A549 (cell line): ENCODE measurements at regions not wholly inside any gene's neighbourhood (a gene's known extent, or its start where the extent isn't known, plus 50 kb on each side); places are given as distances from the start of the nearest gene placed in this dataset.

Experiments used
- JUNB ChIP-seq: fragments of >200 bp; sonication (Bioruptor Twin); formaldehyde crosslinking; IDR thresholded peaks from 2 replicates; pipeline ENCODE4 v1.6.1; 2016
- MYC ChIP-seq: IDR thresholded peaks from 2 replicates; pipeline ENCODE4 v1.6.1; 2012; ENCODE audit warnings: mild to moderate bottlenecking, inconsistent platforms, low read length, improper control_type of control experiment, borderline replicate concordance
- NR3C1 ChIP-seq: fragments of >200 bp; sonication (Bioruptor Twin); formaldehyde crosslinking; IDR thresholded peaks from 3 replicates; pipeline ENCODE4 v1.6.1; 2017
- POLR2A ChIP-seq: IDR thresholded peaks from 2 replicates; pipeline ENCODE4 v1.6.1; 2012; ENCODE audit warnings: mild to moderate bottlenecking, low read length
- POLR2AphosphoS2 ChIP-seq: conservative IDR thresholded peaks from 2 replicates; pipeline ENCODE4 v1.6.1; 2012; ENCODE audit warnings: low read length, improper control_type of control experiment, inconsistent platforms
- RARB ChIP-seq: fragments of 250-450 bp; sonication (Bioruptor Pico); IDR thresholded peaks from 2 replicates; pipeline ENCODE4 v1.8.0; 2021; ENCODE audit warnings: mild to moderate bottlenecking, moderate library complexity
- REST ChIP-seq: fragments of 200-600 bp; sonication (generic); IDR thresholded peaks from 2 replicates; pipeline ENCODE4 v1.6.1; 2016; ENCODE audit warnings: antibody characterized with exemption, mild to moderate bottlenecking, moderate library complexity
- RFX5 ChIP-seq: fragments of 450-650 bp; IDR thresholded peaks from 2 replicates; pipeline ENCODE4 v1.7.1; 2014; ENCODE audit warnings: antibody characterized with exemption, mild to moderate bottlenecking, moderate library complexity
- TF ChIP-seq, protein P1 (sequence below): fragments of >200 bp; sonication (Bioruptor Twin); formaldehyde crosslinking; IDR thresholded peaks from 3 replicates; pipeline ENCODE4 v1.5.1; 2016
- TF ChIP-seq, protein P2 (sequence below): fragments of 450-650 bp; IDR thresholded peaks from 2 replicates; pipeline ENCODE4 v1.6.1; 2014; ENCODE audit warnings: antibody characterized with exemption
- TF ChIP-seq, protein P3 (sequence below): fragments of 150-350 bp; IDR thresholded peaks from 2 replicates; pipeline ENCODE4 v1.6.1; 2014; ENCODE audit warnings: low read depth, mild to moderate bottlenecking, low read length

DNA sequence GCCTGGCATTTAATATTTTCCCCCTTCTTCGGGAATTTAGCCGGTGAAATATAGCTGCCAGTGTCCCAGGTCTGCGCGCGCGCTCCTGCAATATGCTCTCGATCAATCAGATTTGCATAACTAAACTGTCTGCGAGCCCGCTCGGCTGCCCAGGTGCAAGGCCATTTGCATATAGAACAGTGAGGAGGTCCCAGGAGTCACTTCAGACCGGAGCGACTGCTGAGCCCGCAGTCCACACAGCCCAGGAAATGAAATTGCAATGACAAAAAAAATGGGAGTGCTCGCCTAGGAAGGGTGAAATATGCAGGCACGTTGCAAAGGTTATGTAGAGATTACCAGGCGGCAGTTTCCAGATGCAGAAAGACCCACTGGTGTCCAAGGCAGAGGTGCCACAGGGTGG, 228.5 kb downstream of the VRK1 start:
- no peak for TF ChIP-seq POLR2A
- TF ChIP-seq POLR2AphosphoS2, result no peak
- TF ChIP-seq MYC, result no peak
- no peak for TF ChIP-seq NR3C1
- no peak for TF ChIP-seq RFX5
- no peak for TF ChIP-seq RARB (CRISPR knock-in tag)
- TF ChIP-seq, protein P1, sequence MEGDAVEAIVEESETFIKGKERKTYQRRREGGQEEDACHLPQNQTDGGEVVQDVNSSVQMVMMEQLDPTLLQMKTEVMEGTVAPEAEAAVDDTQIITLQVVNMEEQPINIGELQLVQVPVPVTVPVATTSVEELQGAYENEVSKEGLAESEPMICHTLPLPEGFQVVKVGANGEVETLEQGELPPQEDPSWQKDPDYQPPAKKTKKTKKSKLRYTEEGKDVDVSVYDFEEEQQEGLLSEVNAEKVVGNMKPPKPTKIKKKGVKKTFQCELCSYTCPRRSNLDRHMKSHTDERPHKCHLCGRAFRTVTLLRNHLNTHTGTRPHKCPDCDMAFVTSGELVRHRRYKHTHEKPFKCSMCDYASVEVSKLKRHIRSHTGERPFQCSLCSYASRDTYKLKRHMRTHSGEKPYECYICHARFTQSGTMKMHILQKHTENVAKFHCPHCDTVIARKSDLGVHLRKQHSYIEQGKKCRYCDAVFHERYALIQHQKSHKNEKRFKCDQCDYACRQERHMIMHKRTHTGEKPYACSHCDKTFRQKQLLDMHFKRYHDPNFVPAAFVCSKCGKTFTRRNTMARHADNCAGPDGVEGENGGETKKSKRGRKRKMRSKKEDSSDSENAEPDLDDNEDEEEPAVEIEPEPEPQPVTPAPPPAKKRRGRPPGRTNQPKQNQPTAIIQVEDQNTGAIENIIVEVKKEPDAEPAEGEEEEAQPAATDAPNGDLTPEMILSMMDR, result no peak
- TF ChIP-seq, protein P2, sequence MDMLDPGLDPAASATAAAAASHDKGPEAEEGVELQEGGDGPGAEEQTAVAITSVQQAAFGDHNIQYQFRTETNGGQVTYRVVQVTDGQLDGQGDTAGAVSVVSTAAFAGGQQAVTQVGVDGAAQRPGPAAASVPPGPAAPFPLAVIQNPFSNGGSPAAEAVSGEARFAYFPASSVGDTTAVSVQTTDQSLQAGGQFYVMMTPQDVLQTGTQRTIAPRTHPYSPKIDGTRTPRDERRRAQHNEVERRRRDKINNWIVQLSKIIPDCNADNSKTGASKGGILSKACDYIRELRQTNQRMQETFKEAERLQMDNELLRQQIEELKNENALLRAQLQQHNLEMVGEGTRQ, result no peak
- no peak for TF ChIP-seq JUNB
- TF ChIP-seq, protein P3, sequence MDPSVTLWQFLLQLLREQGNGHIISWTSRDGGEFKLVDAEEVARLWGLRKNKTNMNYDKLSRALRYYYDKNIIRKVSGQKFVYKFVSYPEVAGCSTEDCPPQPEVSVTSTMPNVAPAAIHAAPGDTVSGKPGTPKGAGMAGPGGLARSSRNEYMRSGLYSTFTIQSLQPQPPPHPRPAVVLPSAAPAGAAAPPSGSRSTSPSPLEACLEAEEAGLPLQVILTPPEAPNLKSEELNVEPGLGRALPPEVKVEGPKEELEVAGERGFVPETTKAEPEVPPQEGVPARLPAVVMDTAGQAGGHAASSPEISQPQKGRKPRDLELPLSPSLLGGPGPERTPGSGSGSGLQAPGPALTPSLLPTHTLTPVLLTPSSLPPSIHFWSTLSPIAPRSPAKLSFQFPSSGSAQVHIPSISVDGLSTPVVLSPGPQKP, result no peak
- TF ChIP-seq REST, result no peak
